GM18870 (cell line): ENCODE measurements at regions not wholly inside any gene's neighbourhood (a gene's known extent, or its start where the extent isn't known, plus 50 kb on each side); places are given as distances from the start of the nearest gene placed in this dataset.

Experiments
- ATAC-seq: cut with Tn5 transposase; IDR thresholded peaks from one replicate; pipeline ENCODE4 v1.9.1; 2021; ENCODE audit warnings: moderate library complexity; ENCODE audit not compliant: unreplicated experiment

- ATAC-seq = no peak
Observed at GRCh38 chr12:103178366-103179080, 221.0 kb downstream of the ASCL1 start.

GRCh38 chr12:103181366-103182152 lies 224.1 kb downstream of the ASCL1 start:
- peak; percentile 88 for ATAC-seq

- ATAC-seq = no peak
Observed at GRCh38 chr12:103182299-103182698, 224.8 kb downstream of the ASCL1 start.

GRCh38 chr12:103196467-103196866 lies 239.0 kb downstream of the ASCL1 start:
- no peak for ATAC-seq

GRCh38 chr12:103197725-103198388 lies 240.4 kb downstream of the ASCL1 start:
- ATAC-seq = no peak

GRCh38 chr12:103198499-103198898 lies 241.0 kb downstream of the ASCL1 start:
- no peak for ATAC-seq

- no peak for ATAC-seq
Observed at GRCh38 chr12:103205906-103206305, 248.4 kb downstream of the ASCL1 start.

- ATAC-seq = no peak
Observed at GRCh38 chr12:103207936-103208335, 250.5 kb downstream of the ASCL1 start.

- no peak for ATAC-seq
Observed at GRCh38 chr12:103241184-103241583, 254.6 kb downstream of the C12orf42 start.

- ATAC-seq = no peak
Observed at GRCh38 chr12:103244596-103244995, 251.2 kb downstream of the C12orf42 start.

- no peak for ATAC-seq
Observed at GRCh38 chr12:103247531-103247930, 248.2 kb downstream of the C12orf42 start.

- ATAC-seq = no peak
Observed at GRCh38 chr12:103249607-103250006, 246.2 kb downstream of the C12orf42 start.

- no peak for ATAC-seq
Observed at GRCh38 chr12:103250487-103250886, 245.3 kb downstream of the C12orf42 start.
